ENCODE measurements at regions not wholly inside any gene's neighbourhood (a gene's known extent, or its start where the extent isn't known, plus 50 kb on each side); places are given as distances from the start of the nearest gene placed in this dataset.
"Not testable (repeated sequence)": the region's sequence is repeated elsewhere in the genome, so short reads cannot be mapped to it uniquely, and the experiment has no call there.

DNA sequence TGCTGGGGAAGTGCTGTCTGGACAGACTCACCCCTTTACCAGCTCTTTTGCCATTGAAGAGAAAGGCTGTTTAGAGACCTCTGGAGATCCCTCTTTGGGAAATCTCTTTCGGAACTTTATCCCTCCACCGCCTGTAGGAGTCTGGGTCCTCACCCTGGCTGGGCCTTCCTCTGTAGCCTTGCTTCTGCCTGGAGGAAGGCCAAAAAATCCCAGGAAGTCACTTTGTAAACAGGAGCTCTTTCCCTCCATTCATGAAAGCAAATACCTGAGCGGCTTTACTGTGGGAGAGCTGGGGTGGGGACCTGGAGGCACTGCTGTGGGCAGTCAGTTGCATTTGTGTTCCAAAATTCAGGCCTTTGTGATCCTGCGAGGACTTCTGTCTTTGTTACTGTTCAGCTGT is 126.2 kb downstream of the KLF6 start:
- DNase-seq: no peak

GRCh38 chr10:3656214-3656613 is 128.8 kb downstream of the KLF6 start:
- DNase-seq: no peak

DNA sequence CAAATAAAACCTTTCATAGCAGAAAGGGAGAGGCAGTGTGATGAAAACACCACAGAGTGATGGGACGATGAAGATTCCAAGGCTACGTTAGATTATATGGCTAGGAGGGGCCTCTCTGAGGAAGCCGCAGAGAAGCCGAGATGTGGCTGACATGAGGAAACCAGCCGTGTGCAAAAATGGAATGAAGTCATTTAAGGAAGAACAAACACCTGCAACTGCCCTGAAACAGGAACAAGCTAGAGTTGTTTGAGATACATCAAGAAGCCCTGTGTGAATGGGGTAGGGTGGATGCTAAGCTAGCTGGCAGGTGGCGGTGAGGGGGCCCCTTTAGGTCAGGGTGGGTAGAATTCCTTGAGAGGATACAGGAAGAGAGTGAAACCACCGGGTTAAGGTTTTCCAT is 129.5 kb downstream of the KLF6 start:
- DNase-seq: no peak

- DNase-seq: no peak
These were observed 130.0 kb downstream of the KLF6 start for GRCh38 chr10:3654980-3655379.

- no peak for DNase-seq
These were observed 130.5 kb downstream of the KLF6 start for GRCh38 chr10:3654496-3654895.

- not testable (repeated sequence) for DNase-seq
These were observed 131.7 kb downstream of the KLF6 start for GRCh38 chr10:3653303-3653702.

- no peak for DNase-seq
These were observed 132.1 kb downstream of the KLF6 start for GRCh38 chr10:3652886-3653285.

GRCh38 chr10:3651969-3652653 is 132.9 kb downstream of the KLF6 start:
- DNase-seq: no peak

- no peak for DNase-seq
These were observed 136.4 kb downstream of the KLF6 start for GRCh38 chr10:3648576-3648975.

- DNase-seq: no peak
These were observed 136.8 kb downstream of the KLF6 start for GRCh38 chr10:3648170-3648569.

- no peak for DNase-seq
These were observed 137.9 kb downstream of the KLF6 start for GRCh38 chr10:3647074-3647473.

DNA sequence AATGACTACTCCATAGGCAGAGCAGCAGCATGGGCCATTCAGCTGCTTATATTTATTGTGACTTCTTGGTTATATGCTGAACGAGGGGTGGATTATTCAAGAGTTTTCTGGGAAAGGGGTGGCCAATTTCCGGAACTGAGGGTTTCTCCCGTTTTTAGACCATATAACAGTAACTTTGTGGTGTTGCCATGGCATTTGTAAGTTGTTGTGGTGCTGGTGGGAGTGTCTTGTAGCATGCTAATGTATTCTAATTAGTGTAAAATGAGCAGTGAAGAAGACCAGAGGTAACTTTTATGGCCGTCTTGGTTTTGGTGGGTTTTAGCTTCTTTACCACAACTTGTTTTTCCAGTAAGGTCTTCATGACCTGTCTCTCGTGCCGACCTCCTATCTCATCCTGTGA is 139.6 kb downstream of the KLF6 start:
- no peak for DNase-seq

- DNase-seq: no peak
These were observed 144.2 kb downstream of the KLF6 start for GRCh38 chr10:3640816-3641215.

DNA sequence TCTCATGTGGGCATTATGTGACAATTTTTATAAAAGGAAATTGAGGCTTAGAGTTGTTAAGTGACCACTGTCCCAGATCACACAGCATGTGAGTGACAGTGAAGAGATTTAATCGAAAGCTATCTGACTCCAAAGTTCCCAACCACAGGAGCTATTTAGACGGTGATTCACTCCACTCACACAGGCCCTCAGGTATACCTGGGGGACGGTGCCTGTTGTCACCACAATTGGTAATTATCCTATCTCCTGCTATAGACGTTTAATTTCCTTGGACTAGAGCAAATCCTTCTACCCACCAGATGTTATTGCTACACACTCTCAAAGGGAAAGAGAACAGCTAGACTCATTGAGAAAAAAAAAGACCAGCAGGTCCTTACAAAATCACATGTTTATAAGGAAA is 145.5 kb downstream of the KLF6 start:
- DNase-seq: no peak

DNA sequence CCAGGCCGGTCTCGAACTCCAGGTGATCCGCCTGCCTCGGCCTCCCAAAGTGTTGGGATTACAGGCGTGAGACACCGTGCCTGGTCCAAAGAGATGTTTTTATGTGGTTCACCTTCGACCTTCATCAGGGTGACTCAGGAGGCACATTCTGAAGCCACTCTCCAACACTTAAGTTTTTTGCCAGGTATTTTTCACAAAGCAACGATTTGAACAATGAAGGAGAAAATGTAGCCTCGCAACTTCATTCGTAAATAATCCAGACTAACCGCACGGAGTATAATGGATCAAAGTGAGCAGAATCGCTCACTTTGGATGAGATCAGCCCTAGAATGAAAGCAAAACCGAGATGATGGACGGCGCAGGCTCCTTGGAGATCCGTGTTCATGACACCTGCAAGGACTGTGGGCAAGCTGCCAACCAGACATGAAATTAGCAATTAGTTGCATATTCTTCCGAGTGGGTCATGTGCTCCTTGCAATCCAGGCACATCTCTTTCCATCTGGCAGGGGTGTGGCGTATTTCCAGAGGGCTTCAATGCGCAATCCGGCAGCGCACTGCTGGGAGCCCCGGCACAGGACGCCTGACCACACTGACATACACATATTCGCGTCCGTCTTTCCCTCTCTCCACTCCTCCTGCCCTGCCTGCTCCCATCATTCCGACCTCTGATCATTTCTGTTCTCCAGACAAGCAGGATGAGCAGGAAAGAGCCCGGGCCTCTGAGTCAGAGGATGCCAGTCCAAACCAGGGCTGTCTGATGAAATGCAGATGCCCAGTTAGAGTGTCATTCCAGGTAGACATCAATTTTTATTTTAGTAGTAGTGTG is 148.4 kb downstream of the KLF6 start:
- DNase-seq: no peak

- no peak for DNase-seq
These were observed 149.3 kb downstream of the KLF6 start for GRCh38 chr10:3635697-3636096.

DNA sequence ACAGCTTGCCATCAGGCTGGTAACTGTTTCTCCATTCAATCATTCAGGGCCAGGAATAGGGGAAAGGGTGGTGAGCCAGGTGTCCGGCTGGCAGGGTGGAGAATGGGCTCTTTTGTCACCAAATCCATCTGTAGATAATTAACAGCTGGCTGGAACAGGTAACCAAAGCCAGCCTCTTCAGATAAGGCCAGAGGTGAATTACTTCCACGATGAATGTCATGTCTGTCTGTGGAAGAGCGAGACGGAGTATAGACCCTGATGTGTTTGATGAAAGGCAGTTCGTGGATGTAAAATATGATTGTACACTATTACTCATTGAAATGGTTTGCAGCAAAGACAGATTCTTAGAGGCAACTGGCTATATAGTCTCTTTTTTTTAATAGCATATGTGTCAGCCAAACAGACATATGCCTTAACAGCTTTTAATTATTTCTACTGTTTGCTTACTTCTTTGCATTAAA is 149.8 kb downstream of the KLF6 start:
- no peak for DNase-seq

- DNase-seq: not testable (repeated sequence)
These were observed 150.4 kb downstream of the KLF6 start for GRCh38 chr10:3634646-3635045.

- no peak for DNase-seq
These were observed 153.2 kb downstream of the KLF6 start for GRCh38 chr10:3631701-3632330.

- no peak for DNase-seq
These were observed 153.7 kb downstream of the KLF6 start for GRCh38 chr10:3631291-3631690.

DNA sequence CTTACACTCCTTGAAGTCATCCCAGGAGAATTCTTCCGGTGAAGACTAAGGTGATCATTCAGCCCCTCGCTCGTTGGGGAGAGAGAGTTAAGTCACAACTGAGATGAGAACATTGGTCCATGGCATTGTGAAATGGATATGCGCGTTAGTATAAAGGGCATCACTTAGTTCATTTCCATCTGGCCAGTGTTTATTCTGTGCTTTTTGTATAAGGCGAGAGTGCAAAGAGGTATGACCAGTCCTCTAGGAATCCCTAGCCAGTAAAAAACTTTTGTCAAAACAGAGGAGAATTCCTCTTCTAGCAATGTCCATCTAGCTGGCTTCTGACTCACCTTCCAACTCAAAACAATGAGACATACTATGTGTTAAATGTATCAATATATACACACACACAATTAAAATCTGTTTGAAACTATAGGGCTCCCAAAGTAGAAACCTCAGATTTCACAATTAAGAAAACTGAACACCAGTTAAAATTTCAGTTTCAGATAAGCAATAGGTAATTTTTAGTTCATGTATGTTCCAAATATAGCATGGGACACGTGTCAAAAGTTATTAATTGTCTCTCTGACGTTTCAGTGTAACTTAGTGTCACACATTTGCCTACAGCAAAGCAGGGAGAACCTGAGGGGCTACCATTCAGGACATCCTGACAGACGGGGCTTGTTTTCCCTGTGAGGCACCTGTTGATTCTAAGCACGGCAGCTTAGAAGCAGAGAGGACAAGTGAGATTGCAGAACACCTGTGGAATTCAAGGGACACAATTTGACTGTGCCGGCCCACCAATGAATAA is 158.9 kb downstream of the KLF6 start:
- no peak for DNase-seq

GRCh38 chr10:3624367-3624766 is 160.6 kb downstream of the KLF6 start:
- no peak for DNase-seq

DNA sequence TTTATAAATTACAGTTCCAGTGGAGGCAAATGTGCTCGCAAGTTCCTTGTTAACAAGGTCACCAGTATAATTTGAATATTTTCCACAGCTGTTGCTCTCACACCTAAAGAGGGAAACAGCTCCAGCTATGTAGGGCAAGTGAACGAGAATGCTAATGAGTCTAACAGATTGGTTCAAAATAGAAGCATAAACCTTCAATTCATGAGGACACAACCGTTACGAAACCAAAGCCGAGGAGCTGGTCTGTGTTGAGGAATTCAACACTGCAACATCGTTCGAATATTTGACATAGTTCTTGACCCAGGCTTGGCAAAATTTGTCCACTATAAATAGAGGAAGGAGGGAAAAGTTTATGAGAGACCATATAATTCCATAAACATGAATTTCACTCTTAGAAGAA is 161.3 kb downstream of the KLF6 start:
- no peak for DNase-seq
